HCT116 (cell line): ENCODE measurements at regions not wholly inside any gene's neighbourhood (a gene's known extent, or its start where the extent isn't known, plus 50 kb on each side); places are given as distances from the start of the nearest gene placed in this dataset.

Experiments used
- ATAC-seq: fragments of 200-7000 bp; cut with Tn5 transposase; 2 replicates; pipeline ENCODE4 v1.9.1; 2020; ENCODE audit warnings: mild to moderate bottlenecking, moderate library complexity
- BruUV-seq: library from RNA; stranded (reverse); fragments of 400-500 nt; replicated peaks from 2 replicates; lab custom pipeline; 2021; lab: Mats Ljungman, UMichigan
- CTCF ChIA-PET: fragments of 300-600 bp; sonication (Branson Sonifier 250); formaldehyde crosslinking; loops from one replicate; lab custom pipeline; 2021; ENCODE audit warnings: antibody characterized with exemption; lab: Charles Lee
- POLR2A ChIA-PET: fragments of 300-600, 350-600 bp; sonication (Branson Sonifier 250); formaldehyde crosslinking; loops from one replicate; lab custom pipeline; 2021; ENCODE audit warnings: antibody characterized with exemption; lab: Charles Lee
- RAD21 ChIA-PET, 2 experiments: fragments of 300-600 bp; sonication (Branson Sonifier 250); formaldehyde crosslinking; loops; one replicate each; lab custom pipeline; 2023; ENCODE audit warnings: low total read pairs in 2 of 2; ENCODE audit not compliant: uncharacterized antibody in 2 of 2, unreplicated experiment in 2 of 2, low non-redundant PET in 1 of 2; lab: Charles Lee
- DNase-seq: peaks from one replicate; pipeline ENCODE4 v3.0.0-alpha.2; 2010; ENCODE audit warnings: low read depth, low spot score
- H2AFZ ChIP-seq: fragments of 200-600 bp; shearing (Covaris generic), sonication (generic); 2 replicates; pipeline ENCODE4 v1.6.1; 2017; ENCODE audit warnings: low read depth, mixed run types, mixed read lengths, antibody characterized with exemption, low read length; ENCODE audit not compliant: poor library complexity, severe bottlenecking
- H3K27ac ChIP-seq: 2 replicates; pipeline ENCODE4 v1.5.1; 2012; ENCODE audit warnings: low read depth, low read length
- H3K27me3 ChIP-seq: fragments of 200-600 bp; sonication (generic); 2 replicates; pipeline ENCODE4 v1.6.1; 2016; ENCODE audit warnings: mixed run types, low read length, mixed read lengths; ENCODE audit not compliant: insufficient read depth
- H3K36me3 ChIP-seq, 2 experiments: fragments of 200-500 bp in 1 of 2; fragments of 200-600 bp in 1 of 2; sonication (Bioruptor generic) in 1 of 2; sonication (generic) in 1 of 2; 2 replicates each; pipeline versions ENCODE4 v1.5.1 to v1.6.1; 2014 to 2016; ENCODE audit warnings: low read length in 2 of 2, inconsistent platforms in 1 of 2, mixed read lengths in 1 of 2, mixed run types in 1 of 2; ENCODE audit not compliant: insufficient read depth in 2 of 2, control insufficient read depth in 1 of 2
- H3K4me1 ChIP-seq, 2 experiments: fragments of 200-600 bp in 1 of 2; sonication (generic) in 1 of 2; 2 replicates each; pipeline versions ENCODE4 v1.5.1 to v1.6.1; 2012 to 2017; ENCODE audit warnings: low read length in 2 of 2, inconsistent platforms in 1 of 2, mild to moderate bottlenecking in 1 of 2, mixed read lengths in 1 of 2, mixed run types in 1 of 2, moderate library complexity in 1 of 2; ENCODE audit not compliant: insufficient read depth in 2 of 2, control insufficient read depth in 1 of 2
- H3K4me2 ChIP-seq: fragments of 200-600 bp; sonication (generic); 2 replicates; pipeline ENCODE4 v1.6.1; 2017; ENCODE audit warnings: mixed run types, low read length, mixed read lengths
- H3K4me3 ChIP-seq, 2 experiments: fragments of 200-600 bp in 1 of 2; sonication (generic) in 1 of 2; replicated peaks in 1 of 2; 2 replicates each; pipeline ENCODE4 v1.5.1; 2011 to 2016; ENCODE audit warnings: low read length in 2 of 2, control low read depth in 1 of 2, low read depth in 1 of 2, mild to moderate bottlenecking in 1 of 2, mixed read lengths in 1 of 2, mixed run types in 1 of 2
- H3K79me2 ChIP-seq: fragments of 200-600 bp; sonication (generic); 2 replicates; pipeline ENCODE4 v1.6.1; 2017; ENCODE audit warnings: mild to moderate bottlenecking, mixed run types, low read length, moderate library complexity, mixed read lengths; ENCODE audit not compliant: insufficient read depth
- H3K9ac ChIP-seq: fragments of 200-600 bp; sonication (generic); 2 replicates; pipeline ENCODE4 v1.6.1; 2016; ENCODE audit warnings: low read length, mixed read lengths
- H3K9me2 ChIP-seq: fragments of 200-600 bp; sonication (generic), shearing (Covaris generic); 2 replicates; pipeline ENCODE4 v1.6.1; 2017; ENCODE audit warnings: mixed run types, mild to moderate bottlenecking, moderate library complexity; ENCODE audit not compliant: insufficient read depth
- H3K9me3 ChIP-seq, 2 experiments: fragments of 200-500 bp in 1 of 2; fragments of 200-600 bp in 1 of 2; sonication (Bioruptor generic) in 1 of 2; sonication (generic) in 1 of 2; 2 replicates each; pipeline ENCODE4 v1.6.1; 2014 to 2017; ENCODE audit warnings: low read length in 2 of 2, mixed read lengths in 2 of 2, inconsistent platforms in 1 of 2, low read depth in 1 of 2, mild to moderate bottlenecking in 1 of 2, mixed run types in 1 of 2, moderate library complexity in 1 of 2; ENCODE audit not compliant: control insufficient read depth in 1 of 2, insufficient read depth in 1 of 2
- H4K20me1 ChIP-seq: fragments of 200-600 bp; sonication (generic), shearing (Covaris generic); 2 replicates; pipeline ENCODE4 v1.6.1; 2017; ENCODE audit warnings: mixed run types, mild to moderate bottlenecking, moderate library complexity; ENCODE audit not compliant: insufficient read depth
- CBX3 ChIP-seq: IDR thresholded peaks from 2 replicates; pipeline ENCODE4 v1.6.1; 2012; ENCODE audit warnings: low read depth
- CEBPB ChIP-seq: IDR thresholded peaks from 2 replicates; pipeline ENCODE4 v1.6.1; 2012; ENCODE audit warnings: low read depth
- CTCF ChIP-seq, 3 experiments: fragments of 200-600 bp in 1 of 3; sonication (generic) in 1 of 3; IDR thresholded peaks in 2 of 3; conservative IDR thresholded peaks in 1 of 3; 2 replicates each; pipeline ENCODE4 v1.5.1; 2012 to 2017; ENCODE audit warnings: low read depth in 2 of 3, low read length in 2 of 3, antibody characterized with exemption in 1 of 3, borderline replicate concordance in 1 of 3, control low read depth in 1 of 3, mild to moderate bottlenecking in 1 of 3, mixed read lengths in 1 of 3, mixed run types in 1 of 3, moderate library complexity in 1 of 3; ENCODE audit not compliant: insufficient read depth in 1 of 3
- EGR1 ChIP-seq: IDR thresholded peaks from 2 replicates; pipeline ENCODE4 v1.6.1; 2012; ENCODE audit warnings: low read depth
- ELF1 ChIP-seq: IDR thresholded peaks from 2 replicates; pipeline ENCODE4 v1.6.1; 2012; ENCODE audit warnings: low read depth, borderline replicate concordance
- EZH2 ChIP-seq: fragments of 200-600 bp; sonication (generic); IDR thresholded peaks from 2 replicates; pipeline ENCODE4 v1.6.1; 2017; ENCODE audit warnings: antibody characterized with exemption, mixed run types
- EZH2phosphoT487 ChIP-seq: fragments of 200-600 bp; IDR thresholded peaks from 2 replicates; pipeline ENCODE4 v1.6.1; 2018; ENCODE audit warnings: antibody characterized with exemption, borderline replicate concordance
- JUND ChIP-seq: IDR thresholded peaks from 2 replicates; pipeline ENCODE4 v1.6.1; 2012
- POLR2A ChIP-seq: IDR thresholded peaks from 2 replicates; pipeline ENCODE4 v1.7.0; 2011; ENCODE audit warnings: borderline replicate concordance; ENCODE audit not compliant: insufficient read depth, insufficient read length; ENCODE audit errors: extremely low read depth
- SIN3A ChIP-seq: IDR thresholded peaks from 2 replicates; pipeline ENCODE4 v1.6.1; 2012; ENCODE audit warnings: low read depth
- SP1 ChIP-seq: IDR thresholded peaks from 2 replicates; pipeline ENCODE4 v1.6.1; 2012; ENCODE audit warnings: low read depth
- YY1 ChIP-seq: IDR thresholded peaks from 2 replicates; pipeline ENCODE4 v1.6.1; 2011; ENCODE audit warnings: low read length, low read depth, moderate library complexity, mild to moderate bottlenecking; ENCODE audit not compliant: insufficient replicate concordance; ENCODE audit errors: extremely low read depth
- ZNF274 ChIP-seq: fragments of 200-500 bp; sonication (Bioruptor generic); IDR thresholded peaks from 2 replicates; pipeline ENCODE4 v1.6.1; 2014; ENCODE audit warnings: mild to moderate bottlenecking, low read depth, low read length, inconsistent platforms
- intact Hi-C: fragments of 100-400 bp; cut with micrococcal nuclease; formaldehyde crosslinking; loops from 2 replicates; pipeline ENCODE4 v1.10.0; 2022
- TF ChIP-seq, protein P1 (sequence below): IDR thresholded peaks from 2 replicates; pipeline ENCODE4 v1.6.1; 2012; ENCODE audit warnings: low read depth

- Histone ChIP-seq H3K36me3 (no peaks in the 10 kb centered on the region), H4K20me1 (no peaks in the 10 kb centered on the region), H3K79me2 (no peaks in the 10 kb centered on the region), H2AFZ (no peak overlapping the region), H3K4me2 (no peak overlapping the region), H3K9ac (no peak overlapping the region), H3K9me2 (no peaks in the 10 kb centered on the region), H3K4me3 (no peak overlapping the region), H3K27ac (no peak overlapping the region), H3K4me1 (peaks cover 0 to 11% of the 10 kb centered on the region in 2 experiments; a peak in 2 of 4 replicates), H3K27me3 (no peaks in the 10 kb centered on the region), H3K9me3 (no peaks in the 10 kb centered on the region)
- CTCF ChIA-PET = no interaction called here
- RAD21 ChIA-PET = no interaction called here
- intact Hi-C loops = loop anchor here (5.0 kb wide), 2 partner anchors 412 to 723 kb away; no protein-coding TSS in a partner anchor
- no TSS peak for BruUV-seq
- TF ChIP-seq YY1 (no peak), EGR1 (no peak), CBX3 (no peak), CEBPB (no peak), EZH2 (no peak), EZH2phosphoT487 (no peak), ZNF274 (no peak)
- POLR2A ChIA-PET = no interaction called here
- ATAC-seq = no peak
- no peak for DNase-seq
Observed at GRCh38 chr9:124124729-124125650, 113.4 kb downstream of the LHX2 start.

DNA sequence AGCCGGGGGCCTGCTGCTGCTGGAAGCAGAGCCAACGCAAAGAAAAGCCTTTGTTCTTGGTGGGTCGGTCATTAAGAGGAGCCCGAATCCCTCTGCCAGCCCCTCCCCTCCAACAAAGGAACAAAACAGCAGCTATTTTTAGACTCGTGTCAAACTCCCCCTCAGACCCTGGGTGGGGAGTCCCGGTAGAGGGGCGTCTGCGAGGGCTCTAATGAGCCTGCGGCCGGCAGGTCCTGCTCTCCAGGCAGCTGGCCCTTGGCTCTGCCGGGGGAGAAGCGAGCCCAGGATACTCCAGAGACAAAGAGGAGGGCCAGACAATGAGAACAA lies 114.0 kb downstream of the LHX2 start:
- no peaks in the 10 kb centered on the region for H3K27me3 ChIP-seq
- no peak overlapping the region for H3K27ac ChIP-seq
- no peaks in the 10 kb centered on the region for H3K79me2 ChIP-seq
- H3K4me3 ChIP-seq = no peak overlapping the region
- CTCF ChIA-PET = interaction anchor here (1.2 to 1.7 kb wide), 2 partner anchors 17 to 200 kb away, joined by 4 to 10 read pairs; no protein-coding TSS in a partner anchor
- RAD21 ChIA-PET = no interaction called here
- no TSS peak for BruUV-seq
- H3K4me2 ChIP-seq = no peak overlapping the region
- no peak overlapping the region for H3K9ac ChIP-seq
- no peak for DNase-seq
- H3K4me1 ChIP-seq = peaks cover 0 to 11% of the 10 kb centered on the region in 2 experiments; a peak in 2 of 4 replicates
- H4K20me1 ChIP-seq = no peaks in the 10 kb centered on the region
- H3K36me3 ChIP-seq = no peaks in the 10 kb centered on the region
- POLR2A ChIA-PET = no interaction called here
- ATAC-seq = no peak
- intact Hi-C loops = loop anchor here (5.0 kb wide), 1 partner anchor 412 kb away; no protein-coding TSS in a partner anchor
- H3K9me2 ChIP-seq = no peaks in the 10 kb centered on the region
- H3K9me3 ChIP-seq = no peaks in the 10 kb centered on the region
- no peak overlapping the region for H2AFZ ChIP-seq
- TF ChIP-seq EZH2phosphoT487 (no peak), SP1 (no peak), YY1 (no peak), JUND (no peak), CBX3 (no peak), POLR2A (no peak), SIN3A (no peak), ZNF274 (no peak), CTCF (IDR thresholded peaks at IDR 0.05 in 2 of 3, conservative IDR thresholded peaks at IDR 0.05 in 1 of 3; ENCODE audit: borderline replicate concordance in 1 of 3, insufficient read depth in 1 of 3, low read depth in 2 of 3, low read length in 2 of 3) (no peak), ELF1 (no peak)
- TF ChIP-seq, protein P1, sequence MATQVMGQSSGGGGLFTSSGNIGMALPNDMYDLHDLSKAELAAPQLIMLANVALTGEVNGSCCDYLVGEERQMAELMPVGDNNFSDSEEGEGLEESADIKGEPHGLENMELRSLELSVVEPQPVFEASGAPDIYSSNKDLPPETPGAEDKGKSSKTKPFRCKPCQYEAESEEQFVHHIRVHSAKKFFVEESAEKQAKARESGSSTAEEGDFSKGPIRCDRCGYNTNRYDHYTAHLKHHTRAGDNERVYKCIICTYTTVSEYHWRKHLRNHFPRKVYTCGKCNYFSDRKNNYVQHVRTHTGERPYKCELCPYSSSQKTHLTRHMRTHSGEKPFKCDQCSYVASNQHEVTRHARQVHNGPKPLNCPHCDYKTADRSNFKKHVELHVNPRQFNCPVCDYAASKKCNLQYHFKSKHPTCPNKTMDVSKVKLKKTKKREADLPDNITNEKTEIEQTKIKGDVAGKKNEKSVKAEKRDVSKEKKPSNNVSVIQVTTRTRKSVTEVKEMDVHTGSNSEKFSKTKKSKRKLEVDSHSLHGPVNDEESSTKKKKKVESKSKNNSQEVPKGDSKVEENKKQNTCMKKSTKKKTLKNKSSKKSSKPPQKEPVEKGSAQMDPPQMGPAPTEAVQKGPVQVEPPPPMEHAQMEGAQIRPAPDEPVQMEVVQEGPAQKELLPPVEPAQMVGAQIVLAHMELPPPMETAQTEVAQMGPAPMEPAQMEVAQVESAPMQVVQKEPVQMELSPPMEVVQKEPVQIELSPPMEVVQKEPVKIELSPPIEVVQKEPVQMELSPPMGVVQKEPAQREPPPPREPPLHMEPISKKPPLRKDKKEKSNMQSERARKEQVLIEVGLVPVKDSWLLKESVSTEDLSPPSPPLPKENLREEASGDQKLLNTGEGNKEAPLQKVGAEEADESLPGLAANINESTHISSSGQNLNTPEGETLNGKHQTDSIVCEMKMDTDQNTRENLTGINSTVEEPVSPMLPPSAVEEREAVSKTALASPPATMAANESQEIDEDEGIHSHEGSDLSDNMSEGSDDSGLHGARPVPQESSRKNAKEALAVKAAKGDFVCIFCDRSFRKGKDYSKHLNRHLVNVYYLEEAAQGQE = no peak
